ENCODE measurements at regions not wholly inside any gene's neighbourhood (a gene's known extent, or its start where the extent isn't known, plus 50 kb on each side); places are given as distances from the start of the nearest gene placed in this dataset.

GRCh38 chr17:63106050-63106449 is 140.0 kb downstream of the TANC2 start:
- intact Hi-C loops (cut with DNase I): no loop called here
- Histone ChIP-seq H3K4me3 (no peak overlapping the region), H3K27ac (no peak overlapping the region), H3K4me1 (no peaks in the 10 kb centered on the region), H3K27me3 (no peaks in the 10 kb centered on the region), H3K36me3 (no peaks in the 10 kb centered on the region), H3K9me3 (no peaks in the 10 kb centered on the region)
- DNase-seq: no peak
- 84 to 88% methylated on average over 1 of the region's 1 CpG for WGBS, 2 donors
- TF ChIP-seq CTCF (IDR thresholded peaks at IDR 0.05) (no peak), POLR2A (IDR thresholded peaks at IDR 0.05) (no peak), POLR2AphosphoS5 (IDR thresholded peaks at IDR 0.05) (no peak), EP300 (IDR thresholded peaks at IDR 0.05) (no peak)

- Histone ChIP-seq H3K4me3 (no peak overlapping the region), H3K27me3 (no peaks in the 10 kb centered on the region), H3K4me1 (no peaks in the 10 kb centered on the region), H3K36me3 (no peaks in the 10 kb centered on the region), H3K9me3 (no peaks in the 10 kb centered on the region), H3K27ac (no peak overlapping the region)
- 52 to 72% methylated on average over 2 of the region's 2 CpGs for WGBS, 2 donors
- intact Hi-C loops (cut with DNase I): no loop called here
- no peak for TF ChIP-seq POLR2A (IDR thresholded peaks at IDR 0.05)
- TF ChIP-seq POLR2AphosphoS5 (IDR thresholded peaks at IDR 0.05): no peak
- no peak for TF ChIP-seq CTCF (IDR thresholded peaks at IDR 0.05)
- TF ChIP-seq EP300 (IDR thresholded peaks at IDR 0.05): no peak
- no peak for DNase-seq
These were observed 143.6 kb downstream of the TANC2 start for GRCh38 chr17:63109661-63110060.

- intact Hi-C loops (cut with DNase I): no loop called here
- no peaks in the 10 kb centered on the region for H3K9me3 ChIP-seq
- H3K36me3 ChIP-seq: no peaks in the 10 kb centered on the region
- H3K27me3 ChIP-seq: no peaks in the 10 kb centered on the region
- H3K4me1 ChIP-seq: no peaks in the 10 kb centered on the region
- 81 to 88% methylated on average over 4 of the region's 4 CpGs for WGBS, 2 donors
- H3K4me3 ChIP-seq: no peak overlapping the region
- DNase-seq: no peak
- H3K27ac ChIP-seq: no peak overlapping the region
- TF ChIP-seq EP300 (IDR thresholded peaks at IDR 0.05): no peak
These were observed 147.1 kb downstream of the TANC2 start for GRCh38 chr17:63113167-63113566.

- no peaks in the 10 kb centered on the region for H3K36me3 ChIP-seq
- no peaks in the 10 kb centered on the region for H3K4me1 ChIP-seq
- 70 to 76% methylated on average over 4 of the region's 4 CpGs for WGBS, 2 donors
- no peak for DNase-seq
- no peak for TF ChIP-seq POLR2A (IDR thresholded peaks at IDR 0.05)
- TF ChIP-seq EP300 (IDR thresholded peaks at IDR 0.05): no peak
- no peak for TF ChIP-seq CTCF (IDR thresholded peaks at IDR 0.05)
- TF ChIP-seq POLR2AphosphoS5 (IDR thresholded peaks at IDR 0.05): no peak
- no peaks in the 10 kb centered on the region for H3K27me3 ChIP-seq
- no peak overlapping the region for H3K4me3 ChIP-seq
- H3K27ac ChIP-seq: no peak overlapping the region
- intact Hi-C loops (cut with DNase I): no loop called here
- H3K9me3 ChIP-seq: no peaks in the 10 kb centered on the region
These were observed 150.2 kb downstream of the TANC2 start for GRCh38 chr17:63116228-63116627.

GRCh38 chr17:63116967-63117830 is 151.2 kb downstream of the TANC2 start:
- intact Hi-C loops (cut with DNase I): no loop called here
- H3K27ac ChIP-seq: no peak overlapping the region
- no peaks in the 10 kb centered on the region for H3K27me3 ChIP-seq
- DNase-seq: no peak
- no peak for TF ChIP-seq CTCF (IDR thresholded peaks at IDR 0.05)
- H3K4me3 ChIP-seq: no peak overlapping the region
- 90 to 91% methylated on average over 8 of the region's 8 CpGs for WGBS, 2 donors
- no peaks in the 10 kb centered on the region for H3K36me3 ChIP-seq
- no peaks in the 10 kb centered on the region for H3K4me1 ChIP-seq
- H3K9me3 ChIP-seq: no peaks in the 10 kb centered on the region
